Astrocyte of the cerebellum (primary cell): ENCODE measurements at regions not wholly inside any gene's neighbourhood (a gene's known extent, or its start where the extent isn't known, plus 50 kb on each side); places are given as distances from the start of the nearest gene placed in this dataset.
A peak's percentile ranks its signal among the peaks of the same experiment; 100 is the strongest.

Source experiments
- DNase-seq: peaks from one replicate; pipeline ENCODE4 v3.0.0-alpha.2; 2011; ENCODE audit warnings: low read depth
- H3K4me3 ChIP-seq: 2 replicates; pipeline ENCODE4 v1.5.1; 2011; ENCODE audit warnings: mild to moderate bottlenecking, low read depth, low read length, moderate library complexity
- in situ Hi-C: cut with HindIII; loops from 2 replicates; pipeline ENCODE4 v1.10.0; 2017; ENCODE audit warnings: low sequenced_read_pairs
- TF ChIP-seq, protein P1 (sequence below): IDR thresholded peaks from 2 replicates; pipeline ENCODE4 v1.5.1; 2012; ENCODE audit warnings: low read length, low read depth, moderate library complexity, mild to moderate bottlenecking; ENCODE audit errors: missing control alignments

GRCh38 chr12:126704609-126705008, 1562.4 kb upstream of the TMEM132C start:
- in situ Hi-C loops = no loop called here
- no peak for DNase-seq
- TF ChIP-seq, protein P1, sequence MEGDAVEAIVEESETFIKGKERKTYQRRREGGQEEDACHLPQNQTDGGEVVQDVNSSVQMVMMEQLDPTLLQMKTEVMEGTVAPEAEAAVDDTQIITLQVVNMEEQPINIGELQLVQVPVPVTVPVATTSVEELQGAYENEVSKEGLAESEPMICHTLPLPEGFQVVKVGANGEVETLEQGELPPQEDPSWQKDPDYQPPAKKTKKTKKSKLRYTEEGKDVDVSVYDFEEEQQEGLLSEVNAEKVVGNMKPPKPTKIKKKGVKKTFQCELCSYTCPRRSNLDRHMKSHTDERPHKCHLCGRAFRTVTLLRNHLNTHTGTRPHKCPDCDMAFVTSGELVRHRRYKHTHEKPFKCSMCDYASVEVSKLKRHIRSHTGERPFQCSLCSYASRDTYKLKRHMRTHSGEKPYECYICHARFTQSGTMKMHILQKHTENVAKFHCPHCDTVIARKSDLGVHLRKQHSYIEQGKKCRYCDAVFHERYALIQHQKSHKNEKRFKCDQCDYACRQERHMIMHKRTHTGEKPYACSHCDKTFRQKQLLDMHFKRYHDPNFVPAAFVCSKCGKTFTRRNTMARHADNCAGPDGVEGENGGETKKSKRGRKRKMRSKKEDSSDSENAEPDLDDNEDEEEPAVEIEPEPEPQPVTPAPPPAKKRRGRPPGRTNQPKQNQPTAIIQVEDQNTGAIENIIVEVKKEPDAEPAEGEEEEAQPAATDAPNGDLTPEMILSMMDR = no peak
- no peak overlapping the region for H3K4me3 ChIP-seq

- no peak overlapping the region for H3K4me3 ChIP-seq
- in situ Hi-C loops = no loop called here
- TF ChIP-seq, protein P1 = no peak
- DNase-seq = no peak
These were observed 1560.7 kb upstream of the TMEM132C start for GRCh38 chr12:126706300-126706699.

- H3K4me3 ChIP-seq = no peak overlapping the region
- peak; percentile 66 for DNase-seq
- in situ Hi-C loops = no loop called here
- TF ChIP-seq, protein P1 = no peak
These were observed 1558.5 kb upstream of the TMEM132C start for GRCh38 chr12:126708492-126708896.

DNA sequence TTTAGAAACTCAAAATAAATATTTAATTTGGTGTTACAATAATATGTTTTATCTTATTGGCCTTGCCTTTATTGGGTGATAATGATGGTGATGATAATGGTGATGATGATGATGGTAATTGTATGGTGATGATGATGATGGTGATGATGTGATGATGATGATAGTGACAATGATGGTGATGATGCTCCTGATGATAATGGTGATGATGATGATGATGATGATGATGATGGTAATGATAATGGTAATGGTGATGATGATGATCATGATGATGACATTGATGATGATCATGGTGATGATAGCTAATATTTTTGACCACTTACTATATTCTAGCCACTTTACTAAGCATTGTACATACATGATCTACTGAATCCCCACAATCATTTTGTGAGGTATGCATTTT, 1548.6 kb upstream of the TMEM132C start:
- TF ChIP-seq, protein P1 = no peak
- H3K4me3 ChIP-seq = no peak overlapping the region
- in situ Hi-C loops = no loop called here
- no peak for DNase-seq

GRCh38 chr12:126719912-126720705, 1546.9 kb upstream of the TMEM132C start:
- DNase-seq = no peak
- no peak overlapping the region for H3K4me3 ChIP-seq

DNA sequence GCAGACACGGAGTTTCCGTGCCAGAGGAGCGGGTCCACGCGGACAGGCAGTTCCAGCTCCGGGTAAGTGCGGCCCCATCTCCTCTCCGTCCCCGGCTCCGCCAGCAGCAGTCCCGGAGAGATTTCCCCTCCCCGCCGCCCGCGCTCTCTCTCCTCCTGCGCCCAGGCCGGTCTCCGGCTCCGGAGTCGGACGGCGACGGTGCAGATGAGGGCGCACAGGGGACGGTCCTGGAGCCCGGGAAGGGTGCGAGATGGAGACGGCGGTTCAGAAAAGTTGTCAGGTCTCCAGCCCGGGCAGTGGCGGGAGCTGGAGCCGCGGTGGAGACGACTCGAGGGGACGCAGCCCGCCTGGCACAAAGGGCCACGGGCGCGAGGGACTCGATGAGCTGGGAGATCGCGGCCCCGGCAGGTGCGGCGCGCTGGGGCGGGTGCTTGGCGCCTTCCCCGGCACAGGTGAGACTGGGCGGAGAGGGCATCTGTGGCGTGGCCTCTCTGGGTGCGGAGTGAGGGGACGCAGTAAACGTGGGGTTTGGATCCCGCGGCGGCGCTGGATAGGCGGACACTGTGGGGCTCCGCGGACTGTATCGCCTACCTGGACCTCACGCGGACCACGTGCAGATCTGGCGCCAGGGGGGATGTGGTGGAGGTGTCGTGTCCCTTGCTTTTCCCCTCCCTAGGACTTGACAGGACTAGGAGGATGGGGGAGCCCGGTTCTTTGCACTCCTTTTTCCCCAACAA, 1540.3 kb upstream of the TMEM132C start:
- H3K4me3 ChIP-seq = peak overlapping the region; percentile 10
- in situ Hi-C loops = no loop called here
- TF ChIP-seq, protein P1 = no peak
- no peak for DNase-seq

More at GRCh38 chr12:126719912-126720705, 1546.9 kb upstream of the TMEM132C start:
- in situ Hi-C loops = no loop called here
- TF ChIP-seq, protein P1 = no peak
